Mononuclear cell (primary cell): ENCODE measurements at regions not wholly inside any gene's neighbourhood (a gene's known extent, or its start where the extent isn't known, plus 50 kb on each side); places are given as distances from the start of the nearest gene placed in this dataset.

ENCODE experiments used
- H3K27me3 ChIP-seq: 2 replicates; pipeline ENCODE4 v1.6.0; 2011; ENCODE audit warnings: low read length, control low read depth; ENCODE audit not compliant: insufficient read depth
- H3K4me1 ChIP-seq: 2 replicates; pipeline ENCODE4 v1.5.1; 2011; ENCODE audit warnings: mild to moderate bottlenecking, low read length, control low read depth; ENCODE audit not compliant: insufficient read depth
- H3K4me3 ChIP-seq: 2 replicates; pipeline ENCODE4 v1.5.1; 2011; ENCODE audit warnings: mild to moderate bottlenecking, low read length, moderate library complexity
- H3K9me3 ChIP-seq: 2 replicates; pipeline ENCODE4 v1.5.1; 2011; ENCODE audit warnings: low read depth, mild to moderate bottlenecking, control low read depth, low read length

DNA sequence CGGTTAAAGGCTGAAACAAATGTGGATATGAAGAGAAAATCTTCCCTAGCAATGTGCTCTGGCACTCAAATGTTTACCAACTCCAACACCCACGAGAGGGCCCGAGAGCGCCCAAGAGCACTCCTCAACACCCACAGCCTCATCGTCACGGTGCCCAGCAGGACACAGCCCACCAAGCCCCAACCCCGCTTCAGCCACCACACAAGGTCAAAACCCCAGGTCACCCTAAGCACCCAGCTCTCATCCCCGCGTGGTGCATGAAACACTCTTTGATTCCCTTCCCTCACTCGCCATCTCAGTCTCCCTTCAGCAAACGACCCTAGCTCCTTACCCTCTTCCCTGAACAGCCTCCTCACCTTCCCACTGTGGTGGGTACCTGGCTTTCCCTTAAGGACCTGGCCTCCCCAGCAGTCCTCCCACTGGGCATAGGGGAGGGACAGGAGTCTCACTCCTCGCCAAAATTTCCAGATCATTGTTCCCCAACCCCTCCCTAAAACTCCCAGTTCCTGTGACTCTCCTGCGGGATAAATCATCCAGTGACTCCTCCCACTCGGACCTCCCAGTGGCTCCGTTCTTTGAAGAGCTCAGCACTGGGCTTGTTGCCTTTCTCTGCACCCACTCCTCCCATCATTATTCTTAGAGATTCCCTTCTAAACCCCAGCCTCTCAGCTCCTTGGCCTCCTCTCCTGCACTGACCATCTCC is 170.4 kb upstream of the SYT6 start:
- Histone ChIP-seq H3K4me3 (no peak overlapping the region), H3K9me3 (no peaks in the 10 kb centered on the region), H3K4me1 (peaks cover 4% of the 10 kb centered on the region), H3K27me3 (no peaks in the 10 kb centered on the region)

GRCh38 chr1:114322734-114323133 is 169.1 kb upstream of the SYT6 start:
- Histone ChIP-seq H3K27me3 (no peaks in the 10 kb centered on the region), H3K9me3 (no peaks in the 10 kb centered on the region), H3K4me3 (no peak overlapping the region)

GRCh38 chr1:114322207-114322606 is 168.5 kb upstream of the SYT6 start:
- no peaks in the 10 kb centered on the region for H3K9me3 ChIP-seq
- no peaks in the 10 kb centered on the region for H3K4me1 ChIP-seq
- H3K27me3 ChIP-seq, result no peaks in the 10 kb centered on the region
- no peak overlapping the region for H3K4me3 ChIP-seq

More at GRCh38 chr1:114322734-114323133, 169.1 kb upstream of the SYT6 start:
- H3K4me1 ChIP-seq, result no peaks in the 10 kb centered on the region

DNA sequence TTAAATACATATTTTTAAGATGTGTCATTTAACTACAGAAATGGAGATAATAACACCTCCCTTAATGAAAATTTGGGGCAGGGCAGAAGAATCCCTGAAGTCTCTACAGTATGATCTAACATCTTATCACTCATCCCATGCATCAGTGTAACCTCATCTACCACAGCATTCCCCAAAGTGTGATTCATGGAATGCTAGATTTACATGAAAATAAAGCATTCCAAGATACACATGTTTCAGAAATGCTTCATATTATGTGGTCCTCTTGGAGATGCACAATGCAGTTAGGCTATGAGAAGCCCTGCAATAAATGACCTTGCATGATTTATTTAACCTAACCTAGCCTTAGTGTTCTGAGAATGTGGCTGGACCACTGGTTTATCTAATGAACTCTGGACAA is 166.9 kb upstream of the SYT6 start:
- Histone ChIP-seq H3K4me1 (no peaks in the 10 kb centered on the region), H3K9me3 (no peaks in the 10 kb centered on the region), H3K4me3 (no peak overlapping the region), H3K27me3 (no peaks in the 10 kb centered on the region)

DNA sequence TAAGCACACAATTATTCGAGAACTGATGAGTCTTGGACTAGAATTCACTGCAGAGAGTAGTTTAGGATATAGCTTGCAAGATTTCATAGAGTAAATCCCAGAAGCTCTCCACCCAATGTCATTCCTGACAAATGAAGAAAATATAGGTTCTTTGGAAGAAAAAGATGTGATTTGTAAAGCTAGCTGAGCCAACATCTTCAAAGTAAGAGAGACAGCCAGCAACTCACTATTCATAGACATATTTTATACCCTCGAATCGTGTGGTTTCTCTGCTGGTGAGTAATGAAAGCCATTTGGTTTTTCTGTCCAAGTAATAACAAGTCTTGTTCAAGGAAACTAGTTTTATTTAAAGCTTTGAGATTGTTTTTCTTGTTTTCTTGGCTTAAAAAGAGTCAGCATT is 165.7 kb upstream of the SYT6 start:
- Histone ChIP-seq H3K4me1 (no peaks in the 10 kb centered on the region), H3K27me3 (no peaks in the 10 kb centered on the region), H3K9me3 (no peaks in the 10 kb centered on the region), H3K4me3 (no peak overlapping the region)

DNA sequence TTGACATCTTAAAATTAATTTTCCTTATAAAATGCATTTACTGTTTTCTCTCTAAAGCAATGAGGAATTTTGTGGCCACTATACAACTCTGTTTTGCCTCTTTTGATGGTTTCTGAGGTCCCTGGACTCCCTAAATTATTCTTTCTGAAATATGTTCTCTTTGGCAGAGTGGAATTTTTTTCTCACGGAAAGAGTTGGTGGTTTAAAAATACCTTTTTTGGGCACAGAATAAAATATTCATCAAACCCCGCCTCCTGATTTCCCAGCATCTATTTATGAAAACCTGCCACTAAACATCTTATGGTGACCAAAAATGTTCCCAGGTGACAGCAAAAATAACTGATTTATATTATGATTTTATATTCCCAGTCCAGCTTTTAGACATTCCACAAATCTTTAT is 165.3 kb upstream of the SYT6 start:
- Histone ChIP-seq H3K27me3 (no peaks in the 10 kb centered on the region), H3K4me1 (no peaks in the 10 kb centered on the region), H3K4me3 (no peak overlapping the region), H3K9me3 (no peaks in the 10 kb centered on the region)

- Histone ChIP-seq H3K9me3 (no peaks in the 10 kb centered on the region), H3K27me3 (no peaks in the 10 kb centered on the region), H3K4me1 (no peaks in the 10 kb centered on the region), H3K4me3 (no peak overlapping the region)
Observed at GRCh38 chr1:114316204-114316603, 162.5 kb upstream of the SYT6 start.

DNA sequence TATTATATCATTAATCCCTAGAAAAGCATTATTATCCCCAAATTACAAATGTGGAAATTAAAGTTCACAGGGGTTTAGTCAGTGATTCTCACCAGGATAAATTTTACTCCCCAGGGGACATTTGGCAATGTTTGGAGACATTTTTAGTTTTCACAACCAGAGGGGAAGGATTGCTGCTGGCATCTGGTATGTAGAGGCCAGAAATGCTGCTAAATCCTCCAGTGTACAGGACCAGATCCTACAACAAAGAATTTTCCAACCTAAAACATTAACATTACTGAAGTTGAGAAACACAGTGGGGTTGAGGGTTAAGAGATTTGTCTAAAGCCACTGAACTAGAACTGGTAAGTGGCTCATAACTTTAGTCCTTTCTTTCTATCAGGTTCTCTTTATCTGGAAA is 162.0 kb upstream of the SYT6 start:
- no peaks in the 10 kb centered on the region for H3K4me1 ChIP-seq
- no peak overlapping the region for H3K4me3 ChIP-seq
- H3K27me3 ChIP-seq, result no peaks in the 10 kb centered on the region
- no peaks in the 10 kb centered on the region for H3K9me3 ChIP-seq

GRCh38 chr1:114314576-114314975 is 160.9 kb upstream of the SYT6 start:
- no peaks in the 10 kb centered on the region for H3K27me3 ChIP-seq
- H3K4me1 ChIP-seq, result no peaks in the 10 kb centered on the region
- H3K9me3 ChIP-seq, result no peaks in the 10 kb centered on the region
- no peak overlapping the region for H3K4me3 ChIP-seq

GRCh38 chr1:114314098-114314497 is 160.4 kb upstream of the SYT6 start:
- H3K4me3 ChIP-seq, result no peak overlapping the region
- H3K4me1 ChIP-seq, result no peaks in the 10 kb centered on the region
- H3K27me3 ChIP-seq, result no peaks in the 10 kb centered on the region
- H3K9me3 ChIP-seq, result no peaks in the 10 kb centered on the region

DNA sequence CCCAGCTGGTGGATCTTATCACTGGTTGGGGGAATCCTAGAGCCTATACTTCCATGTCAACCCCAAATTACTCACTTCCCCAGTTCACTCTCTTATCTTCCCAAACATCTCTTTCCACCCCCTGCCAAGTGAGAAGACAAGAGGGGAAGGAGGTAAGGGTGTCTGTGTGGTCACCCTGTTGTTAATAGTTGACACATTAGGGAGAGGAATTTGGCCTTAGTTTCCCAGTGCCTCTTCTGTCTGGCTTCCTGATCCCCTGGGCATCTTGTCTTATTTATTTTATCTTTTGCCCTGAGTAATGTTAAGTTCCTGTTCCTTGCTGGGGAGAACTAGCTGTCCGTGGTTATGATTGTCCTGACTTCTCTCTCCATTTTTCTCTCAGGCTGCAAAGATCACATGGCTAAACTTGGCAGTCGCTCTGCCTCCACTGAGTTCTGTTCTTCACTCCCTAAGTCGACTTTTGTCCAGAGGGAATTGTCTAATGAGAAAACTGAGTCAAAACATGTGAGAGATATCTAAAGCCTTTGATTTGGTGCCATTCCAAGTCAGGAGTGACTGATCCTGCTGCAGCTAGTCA is 157.1 kb upstream of the SYT6 start:
- Histone ChIP-seq H3K9me3 (no peaks in the 10 kb centered on the region), H3K27me3 (no peaks in the 10 kb centered on the region), H3K4me3 (no peak overlapping the region), H3K4me1 (no peaks in the 10 kb centered on the region)

DNA sequence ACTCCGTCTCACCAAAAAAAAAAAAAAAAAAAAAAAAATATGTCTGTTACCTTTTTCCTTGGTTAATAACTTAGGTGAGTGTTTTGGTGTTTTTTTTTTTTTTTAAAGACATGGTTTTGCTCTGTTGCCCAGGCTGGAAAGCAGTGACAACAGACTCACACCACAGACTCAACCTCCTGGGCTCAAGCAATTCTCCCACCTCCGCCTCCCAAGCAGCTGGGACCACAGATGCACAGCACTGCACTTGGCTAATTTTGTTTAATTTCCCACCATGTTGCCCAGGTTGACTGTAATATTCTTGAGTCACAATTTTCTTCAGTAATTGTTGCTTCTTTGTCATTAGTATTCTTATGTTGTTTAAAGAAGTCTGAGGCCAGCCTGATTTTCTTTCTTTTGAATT is 149.2 kb upstream of the SYT6 start:
- H3K27me3 ChIP-seq, result no peaks in the 10 kb centered on the region
- H3K4me1 ChIP-seq, result no peaks in the 10 kb centered on the region
- H3K9me3 ChIP-seq, result no peaks in the 10 kb centered on the region
- no peak overlapping the region for H3K4me3 ChIP-seq

DNA sequence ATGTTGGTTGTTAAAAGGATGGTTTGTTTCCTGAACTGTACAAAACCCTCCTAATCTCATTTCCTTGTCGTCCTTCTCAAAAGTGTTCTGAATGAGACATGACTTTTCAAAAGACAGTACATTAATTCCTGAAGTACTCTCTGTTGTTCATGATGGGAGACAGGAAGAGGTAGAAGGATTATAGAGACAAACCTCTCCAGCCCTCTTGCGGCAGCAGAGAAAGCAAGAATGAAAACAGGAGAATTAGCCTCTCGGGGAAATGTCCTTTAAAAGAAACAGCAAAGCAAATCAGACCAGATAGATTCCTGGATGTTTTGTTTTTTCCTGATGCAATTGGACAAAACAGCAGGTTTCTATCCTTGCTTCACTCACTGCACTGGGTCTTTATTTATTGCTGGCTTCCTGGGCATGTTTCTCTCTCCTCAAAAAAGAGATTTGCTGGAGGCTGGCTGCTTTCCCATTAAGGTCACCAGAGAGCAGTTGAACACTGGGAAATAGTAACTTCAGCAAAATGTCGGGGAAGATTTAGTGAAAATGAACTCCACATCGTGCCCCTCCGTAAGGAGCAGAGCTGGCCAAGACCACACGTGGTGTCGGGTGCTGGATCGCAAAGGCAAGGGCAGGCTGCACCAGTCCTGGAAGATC is 145.8 kb upstream of the SYT6 start:
- Histone ChIP-seq H3K27me3 (no peaks in the 10 kb centered on the region), H3K4me1 (no peaks in the 10 kb centered on the region), H3K9me3 (no peaks in the 10 kb centered on the region), H3K4me3 (no peak overlapping the region)

- no peaks in the 10 kb centered on the region for H3K4me1 ChIP-seq
- no peak overlapping the region for H3K4me3 ChIP-seq
- no peaks in the 10 kb centered on the region for H3K9me3 ChIP-seq
- H3K27me3 ChIP-seq, result no peaks in the 10 kb centered on the region
Observed at GRCh38 chr1:114298008-114298407, 144.3 kb upstream of the SYT6 start.

- Histone ChIP-seq H3K9me3 (no peaks in the 10 kb centered on the region), H3K27me3 (no peaks in the 10 kb centered on the region), H3K4me1 (no peaks in the 10 kb centered on the region), H3K4me3 (no peak overlapping the region)
Observed at GRCh38 chr1:114296413-114296812, 142.7 kb upstream of the SYT6 start.

- Histone ChIP-seq H3K4me1 (no peaks in the 10 kb centered on the region), H3K27me3 (no peaks in the 10 kb centered on the region), H3K9me3 (no peaks in the 10 kb centered on the region), H3K4me3 (no peak overlapping the region)
Observed at GRCh38 chr1:114295321-114295720, 141.7 kb upstream of the SYT6 start.
